Putamen (tissue), 1 donor: ENCODE measurements at regions not wholly inside any gene's neighbourhood (a gene's known extent, or its start where the extent isn't known, plus 50 kb on each side); places are given as distances from the start of the nearest gene placed in this dataset.

ENCODE experiments used
- DNase-seq: peaks from one replicate; pipeline ENCODE4 v3.0.0-alpha.2; 2016; ENCODE audit warnings: low spot score

DNA sequence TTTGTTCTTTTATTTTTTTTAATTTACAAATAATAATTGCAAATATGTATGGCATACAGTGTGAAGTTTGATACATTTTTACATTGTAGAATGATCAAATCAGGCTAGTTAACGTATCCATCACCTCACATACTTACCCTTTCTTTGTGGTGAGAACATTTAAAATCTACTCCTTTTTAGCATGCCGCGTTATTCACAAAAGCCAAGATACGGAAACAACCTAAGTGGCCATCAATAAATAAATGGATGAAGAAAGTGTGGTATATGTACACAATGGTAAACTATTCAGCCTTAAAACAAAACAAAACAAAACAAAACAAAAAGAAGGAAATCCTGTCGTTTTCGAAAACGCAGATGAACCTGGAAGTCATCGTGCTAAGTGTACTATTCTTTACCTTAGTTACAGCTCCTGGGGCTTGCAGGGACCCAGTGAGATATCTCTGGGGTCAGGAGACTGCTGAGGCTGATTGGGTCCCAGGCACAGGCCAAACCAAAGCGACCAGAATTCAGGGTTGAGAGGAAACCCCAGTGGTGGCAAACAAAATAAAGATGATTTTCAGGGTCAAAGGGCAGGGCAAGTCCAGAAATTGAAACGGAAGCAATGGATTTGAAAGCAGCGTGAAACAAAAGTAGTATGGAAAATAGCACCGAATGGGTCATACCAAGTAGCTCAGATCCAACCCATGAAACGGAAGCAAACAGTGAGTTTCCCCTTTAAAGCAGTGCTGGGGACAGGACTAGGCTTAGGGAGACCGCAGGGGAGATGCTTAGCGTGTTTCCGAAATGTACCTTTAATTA lies 188.2 kb downstream of the PLPP3 start:
- DNase-seq = no peak

DNA sequence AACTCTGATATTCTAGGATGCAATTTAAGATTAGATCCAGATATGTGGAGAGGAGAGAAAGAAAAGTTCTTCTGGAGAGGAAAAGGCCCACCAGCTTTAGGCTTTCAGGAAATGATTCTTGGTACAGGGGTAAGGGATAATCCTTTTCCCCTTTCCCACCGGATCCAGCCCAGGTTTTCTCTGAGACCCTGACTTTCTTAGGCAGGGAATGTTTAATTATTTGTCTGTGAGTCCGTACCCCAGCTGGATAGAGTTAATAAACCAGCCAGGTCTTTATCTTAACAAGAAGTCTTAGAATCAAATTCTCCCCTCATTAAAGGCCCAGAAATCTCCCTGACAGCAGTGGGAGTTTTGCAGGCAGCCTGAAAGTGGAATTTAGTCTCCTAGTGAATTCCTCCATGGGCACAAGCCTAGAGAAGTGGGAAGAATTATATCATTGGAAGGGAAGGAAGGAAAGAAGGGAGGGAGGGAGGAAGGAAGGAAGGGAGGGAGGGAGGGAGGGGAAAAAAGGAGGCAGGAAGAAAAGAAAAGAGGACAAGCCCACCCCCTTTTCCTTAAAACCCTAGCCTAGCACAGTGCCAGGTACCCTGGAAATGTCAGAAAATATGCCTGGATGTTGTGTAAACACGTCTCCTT lies 189.0 kb downstream of the PLPP3 start:
- no peak for DNase-seq

DNA sequence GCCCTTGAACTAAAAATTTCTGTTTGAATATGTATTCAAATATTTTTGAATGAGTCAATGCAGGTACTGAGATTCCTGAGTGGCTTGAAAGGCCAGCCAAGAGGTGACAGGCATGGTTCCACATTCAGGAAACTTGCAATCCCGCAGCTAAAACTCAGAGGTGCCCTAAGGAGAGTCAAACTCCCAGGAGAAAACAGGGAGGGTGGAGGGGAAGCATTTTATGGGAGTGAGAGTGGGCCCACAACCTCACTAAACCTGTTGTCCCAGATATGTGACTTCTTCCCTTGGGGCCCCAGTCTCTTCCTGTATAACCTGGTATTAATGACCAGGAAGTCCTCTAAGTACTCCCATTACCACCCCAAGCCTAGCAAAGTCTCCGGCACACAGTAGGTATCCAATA lies 189.6 kb downstream of the PLPP3 start:
- no peak for DNase-seq

- DNase-seq = no peak
Measured at GRCh38 chr1:56387071-56387740, 192.2 kb downstream of the PLPP3 start.

DNA sequence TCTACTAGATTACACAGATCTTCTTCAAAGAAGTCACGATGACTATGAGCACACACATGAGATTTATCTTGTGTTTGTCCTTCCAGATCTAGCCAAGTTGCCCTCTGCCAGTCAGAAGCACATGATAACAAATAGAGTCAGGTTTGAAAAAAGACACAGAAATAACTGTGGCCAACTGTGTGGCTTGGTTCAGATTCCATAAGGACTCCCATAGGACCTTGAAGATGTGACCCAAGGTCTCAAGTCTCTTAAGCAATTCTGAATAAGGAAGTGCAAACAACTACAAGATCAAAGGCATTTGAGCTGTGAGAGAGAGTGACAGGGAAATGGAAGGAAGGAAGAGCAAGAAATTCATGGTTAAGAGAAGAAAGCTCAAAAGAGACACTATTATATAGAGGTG lies 194.0 kb downstream of the PLPP3 start:
- DNase-seq = no peak

GRCh38 chr1:56382929-56383328 lies 196.4 kb downstream of the PLPP3 start:
- no peak for DNase-seq

DNA sequence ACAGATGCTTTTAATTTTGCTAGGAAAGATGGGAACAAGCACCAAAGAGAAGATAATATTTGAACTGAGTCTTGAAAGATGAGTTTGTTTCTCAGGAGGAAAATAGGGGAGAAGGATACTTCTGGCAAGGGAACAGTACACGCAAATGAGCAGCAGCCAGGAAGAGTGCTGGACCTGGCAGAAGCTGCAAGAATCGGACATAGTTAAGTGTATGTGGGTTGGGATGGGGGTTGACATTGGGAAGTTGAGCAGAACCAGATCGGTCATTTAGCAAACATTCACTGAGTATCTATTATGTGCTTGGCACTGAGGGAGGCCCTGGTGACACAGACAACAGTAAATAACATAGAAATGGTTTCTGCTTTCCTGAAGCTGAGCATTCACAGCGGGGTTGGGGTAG lies 198.8 kb downstream of the PLPP3 start:
- no peak for DNase-seq

DNA sequence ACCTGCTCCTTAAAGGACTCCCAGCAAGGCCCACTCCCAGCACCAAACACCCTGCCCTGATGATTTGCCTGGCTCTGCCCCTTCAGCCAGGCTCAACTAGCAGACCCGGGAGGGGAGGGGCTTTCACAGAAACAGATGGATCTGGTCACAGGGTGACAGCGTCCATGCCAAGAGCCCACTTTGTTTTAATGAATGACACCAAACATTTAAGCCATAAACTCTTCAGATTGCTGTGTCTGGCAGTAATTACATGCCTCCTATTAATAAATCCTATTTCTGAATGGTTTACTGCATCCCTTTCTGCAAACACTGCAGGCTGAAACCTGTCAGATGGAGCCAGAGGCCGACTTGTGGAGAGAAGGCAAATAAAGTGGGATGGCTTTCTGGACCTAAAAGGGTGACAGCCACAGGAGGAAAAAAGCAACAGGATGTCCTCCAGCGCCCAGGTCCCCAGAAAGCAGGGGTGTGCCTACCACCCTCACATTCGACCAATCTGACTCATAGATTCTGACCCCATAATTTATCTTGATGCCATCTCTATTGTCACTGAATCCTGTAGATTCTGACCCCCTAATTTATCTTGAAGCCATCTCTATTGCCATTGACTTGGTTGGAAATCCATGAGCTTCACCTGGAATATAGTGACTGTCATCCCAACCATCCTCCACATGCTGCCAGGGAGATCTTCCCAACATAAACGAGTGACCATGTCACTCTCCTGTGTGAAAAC lies 200.9 kb downstream of the PLPP3 start:
- DNase-seq = no peak

DNA sequence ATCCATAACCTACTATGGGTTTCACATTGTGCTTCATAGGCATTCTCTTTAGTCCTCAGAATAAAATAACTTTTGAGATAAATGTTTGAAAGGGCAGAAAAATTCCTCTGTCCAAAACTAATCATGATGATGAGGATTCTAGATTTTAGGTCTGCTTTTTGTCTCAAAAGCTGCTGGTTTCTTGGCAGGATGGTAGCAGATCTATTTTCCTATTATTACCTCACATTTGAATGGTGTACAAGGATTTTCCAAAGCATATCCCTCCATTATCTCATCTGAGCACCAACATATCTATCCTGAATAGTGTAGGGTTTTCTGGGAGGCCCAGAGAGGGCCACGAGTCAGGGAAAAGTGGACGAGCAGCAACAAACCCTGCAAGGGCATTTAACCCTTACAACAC lies 201.9 kb downstream of the PLPP3 start:
- DNase-seq = no peak

- DNase-seq = no peak
Measured at GRCh38 chr1:56376188-56376984, 203.0 kb downstream of the PLPP3 start.

DNA sequence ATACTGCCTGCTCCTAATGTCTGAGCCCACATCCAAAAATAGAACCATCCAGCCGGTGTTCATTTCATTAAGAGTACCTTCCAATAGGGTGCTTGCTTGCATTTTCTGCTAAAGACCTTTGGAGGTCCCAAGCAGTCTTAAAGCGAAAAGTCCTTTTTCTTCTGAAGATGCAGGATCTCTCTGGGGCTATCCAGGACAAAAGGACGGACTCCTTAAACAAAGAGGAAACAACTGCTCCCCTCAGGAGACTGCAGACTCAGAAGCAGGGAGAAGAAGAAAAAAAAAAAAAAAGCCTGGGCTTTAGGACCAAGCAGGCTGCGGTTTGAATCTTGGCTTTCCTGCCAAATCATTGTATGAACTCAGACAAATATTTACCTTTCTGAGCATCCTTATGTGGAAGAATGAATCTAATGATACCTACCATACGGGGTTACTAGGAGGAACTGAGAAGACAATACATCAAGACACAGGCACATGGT lies 204.0 kb downstream of the PLPP3 start:
- no peak for DNase-seq

- no peak for DNase-seq
Measured at GRCh38 chr1:56374026-56374974, 205.1 kb downstream of the PLPP3 start.

GRCh38 chr1:56370513-56370912 lies 208.8 kb downstream of the PLPP3 start:
- no peak for DNase-seq

- peak; percentile 51 for DNase-seq
Measured at GRCh38 chr1:56363007-56363770, 216.2 kb downstream of the PLPP3 start.

- no peak for DNase-seq
Measured at GRCh38 chr1:56360021-56360420, 219.3 kb downstream of the PLPP3 start.

- DNase-seq = no peak
Measured at GRCh38 chr1:56359056-56359455, 220.3 kb downstream of the PLPP3 start.

- DNase-seq = no peak
Measured at GRCh38 chr1:56357927-56358690, 221.3 kb downstream of the PLPP3 start.

DNA sequence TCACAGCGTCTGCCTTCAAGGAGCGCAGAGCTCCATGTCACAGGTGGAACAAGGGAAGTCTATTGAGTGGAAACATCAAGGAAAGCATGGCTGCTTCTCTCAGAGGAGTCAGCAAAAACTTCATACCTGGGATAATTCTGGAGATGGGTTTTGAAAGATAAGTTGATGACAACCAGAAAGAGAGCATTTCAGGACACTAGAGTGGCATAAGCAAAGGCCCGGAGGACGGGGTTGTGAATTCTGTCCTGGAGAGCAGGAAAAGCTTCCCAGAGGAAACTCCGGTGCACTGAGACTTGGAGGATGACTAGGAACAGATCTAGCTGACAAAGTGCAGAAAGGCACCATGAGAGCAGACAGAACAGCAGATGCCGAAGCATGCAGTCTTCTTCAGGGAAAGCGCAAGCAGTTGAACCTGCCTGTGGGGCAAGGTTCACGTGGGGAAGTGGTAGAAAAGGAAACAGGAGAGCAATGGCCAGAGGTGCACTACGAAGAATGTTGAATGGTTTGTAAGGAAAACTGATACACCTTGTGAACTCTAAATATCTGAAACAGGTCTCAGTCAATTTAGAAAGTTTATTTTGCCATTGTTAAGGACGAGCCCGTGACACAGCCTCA lies 222.9 kb downstream of the PLPP3 start:
- no peak for DNase-seq
